ENCODE measurements at regions not wholly inside any gene's neighbourhood (a gene's known extent, or its start where the extent isn't known, plus 50 kb on each side); places are given as distances from the start of the nearest gene placed in this dataset.

DNA sequence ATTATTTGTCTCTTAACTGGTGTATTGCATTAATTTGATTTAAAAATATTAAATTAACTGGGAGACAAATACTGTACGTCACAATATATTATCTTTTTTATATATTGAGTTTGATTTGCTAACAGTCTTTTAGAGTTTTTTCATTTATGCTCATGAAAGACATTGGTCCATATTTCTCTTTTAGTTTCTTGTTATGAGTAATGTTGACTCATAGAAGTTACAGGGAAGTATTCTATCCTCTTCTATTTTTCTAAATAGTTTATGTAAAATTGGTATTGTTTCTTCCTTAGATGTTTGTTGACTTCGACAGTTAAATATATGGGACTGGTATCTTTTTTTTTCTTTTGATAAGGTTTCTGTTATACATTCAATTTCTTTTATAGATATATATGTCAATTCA, 1115.6 kb upstream of the CITED2 start:
- no peak for TF ChIP-seq CTCF (IDR thresholded peaks at IDR 0.05)
- no peak for TF ChIP-seq POLR2A (IDR thresholded peaks at IDR 0.05)
- TF ChIP-seq POLR2AphosphoS5 (IDR thresholded peaks at IDR 0.05): no peak
- no peaks in the 10 kb centered on the region for H3K9me3 ChIP-seq
- no peak overlapping the region for H3K27ac ChIP-seq
- intact Hi-C loops (cut with DNase I): no loop called here
- H3K4me3 ChIP-seq: no peak overlapping the region
- no peaks in the 10 kb centered on the region for H3K4me1 ChIP-seq (replicated peaks)
- no peak for DNase-seq (ENCODE audit: low spot score)
- H3K36me3 ChIP-seq: no peaks in the 10 kb centered on the region
- 91% methylated on average over 2 of the region's 2 CpGs for WGBS
- no peaks in the 10 kb centered on the region for H3K27me3 ChIP-seq (replicated peaks; ENCODE audit: insufficient read depth)

GRCh38 chr6:140487586-140487985, 1113.1 kb upstream of the CITED2 start:
- Histone ChIP-seq H3K27me3 (replicated peaks; ENCODE audit: insufficient read depth) (no peaks in the 10 kb centered on the region), H3K27ac (no peak overlapping the region), H3K36me3 (no peaks in the 10 kb centered on the region), H3K9me3 (no peaks in the 10 kb centered on the region), H3K4me3 (no peak overlapping the region), H3K4me1 (replicated peaks) (no peaks in the 10 kb centered on the region)
- no peak for DNase-seq (ENCODE audit: low spot score)
- TF ChIP-seq CTCF (IDR thresholded peaks at IDR 0.05): no peak
- TF ChIP-seq POLR2AphosphoS5 (IDR thresholded peaks at IDR 0.05): no peak
- TF ChIP-seq POLR2A (IDR thresholded peaks at IDR 0.05): no peak
- intact Hi-C loops (cut with DNase I): no loop called here
- 85% methylated on average over 2 of the region's 2 CpGs for WGBS

- 79% methylated on average over 3 of the region's 3 CpGs for WGBS
- no peak for DNase-seq (ENCODE audit: low spot score)
Observed at GRCh38 chr6:140486450-140487361, 1112.3 kb upstream of the CITED2 start.

DNA sequence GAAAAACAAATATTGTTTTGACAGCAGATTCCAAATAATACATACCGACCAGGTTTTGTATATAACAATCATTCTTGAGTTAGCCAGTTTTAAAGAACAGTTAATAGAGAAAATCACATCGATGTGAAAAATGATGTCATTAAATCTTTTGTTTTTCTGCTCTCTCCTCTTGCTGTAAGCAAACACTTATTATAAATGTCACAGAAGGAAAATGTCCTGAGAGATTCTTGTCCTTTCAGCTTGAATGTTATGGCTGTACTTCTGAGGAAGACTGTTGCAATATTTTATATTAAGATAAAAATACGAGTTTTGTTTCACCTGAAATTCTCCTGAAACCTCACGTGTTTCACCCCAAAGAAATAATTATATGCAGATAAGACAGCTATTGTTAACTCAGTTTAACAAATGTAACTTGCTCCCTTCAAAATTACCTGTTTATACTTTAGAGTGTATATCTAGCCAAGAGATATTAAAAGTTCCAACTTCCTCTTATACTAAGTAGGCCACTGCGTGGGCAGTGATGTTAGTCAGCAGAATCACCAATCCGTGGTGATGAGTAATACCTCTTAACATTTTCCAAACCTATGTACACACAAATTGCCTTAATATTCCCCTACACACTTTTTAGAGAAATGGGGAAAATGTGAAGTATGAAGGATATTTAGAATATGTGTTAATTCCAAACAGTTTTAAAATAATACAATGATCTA, 1111.4 kb upstream of the CITED2 start:
- H3K36me3 ChIP-seq: no peaks in the 10 kb centered on the region
- H3K4me3 ChIP-seq: no peak overlapping the region
- WGBS: 38% methylated on average over 6 of the region's 6 CpGs
- no peaks in the 10 kb centered on the region for H3K9me3 ChIP-seq
- H3K27me3 ChIP-seq (replicated peaks; ENCODE audit: insufficient read depth): no peaks in the 10 kb centered on the region
- H3K4me1 ChIP-seq (replicated peaks): no peaks in the 10 kb centered on the region
- H3K27ac ChIP-seq: no peak overlapping the region
- TF ChIP-seq CTCF (IDR thresholded peaks at IDR 0.05) (no peak), POLR2AphosphoS5 (IDR thresholded peaks at IDR 0.05) (no peak), POLR2A (IDR thresholded peaks at IDR 0.05) (no peak)
- DNase-seq (ENCODE audit: low spot score): no peak
- intact Hi-C loops (cut with DNase I): no loop called here

More at GRCh38 chr6:140486450-140487361, 1112.3 kb upstream of the CITED2 start:
- no peak for TF ChIP-seq CTCF (IDR thresholded peaks at IDR 0.05)
- TF ChIP-seq POLR2A (IDR thresholded peaks at IDR 0.05): no peak
- Histone ChIP-seq H3K4me3 (no peak overlapping the region), H3K4me1 (replicated peaks) (no peaks in the 10 kb centered on the region), H3K27ac (no peak overlapping the region), H3K9me3 (no peaks in the 10 kb centered on the region), H3K36me3 (no peaks in the 10 kb centered on the region), H3K27me3 (replicated peaks; ENCODE audit: insufficient read depth) (no peaks in the 10 kb centered on the region)
- intact Hi-C loops (cut with DNase I): no loop called here
